OCI-LY3 (cell line): ENCODE measurements at regions not wholly inside any gene's neighbourhood (a gene's known extent, or its start where the extent isn't known, plus 50 kb on each side); places are given as distances from the start of the nearest gene placed in this dataset.

ENCODE experiments used
- H2AFZ ChIP-seq: fragments of 200-600, 300-600 bp; shearing (Covaris generic); 2 replicates; pipeline ENCODE4 v1.6.0; 2014; ENCODE audit warnings: antibody characterized with exemption, low read depth, low read length
- H3K27ac ChIP-seq: fragments of 200-600, 300-600 bp; sonication (generic); 2 replicates; pipeline ENCODE4 v1.5.1; 2014; ENCODE audit warnings: mild to moderate bottlenecking, low read length, moderate library complexity, mixed read lengths
- H3K27me3 ChIP-seq: fragments of 200-600, 300-600 bp; sonication (generic); 2 replicates; pipeline ENCODE4 v1.6.1; 2014; ENCODE audit warnings: low read depth, low read length, mixed read lengths
- H3K36me3 ChIP-seq: fragments of 200-600, 300-600 bp; sonication (generic); replicated peaks from 2 replicates; pipeline ENCODE3; 2014; ENCODE audit warnings: low read depth, low read length, mixed read lengths
- H3K4me1 ChIP-seq: fragments of 300-600, 200-600 bp; sonication (generic); 2 replicates; pipeline ENCODE4 v1.6.1; 2014; ENCODE audit warnings: low read length, mixed read lengths
- H3K4me2 ChIP-seq: fragments of 200-600, 300-600 bp; sonication (generic); 2 replicates; pipeline ENCODE4 v1.6.1; 2014; ENCODE audit warnings: low read length, mixed read lengths
- H3K4me3 ChIP-seq: fragments of 300-600, 200-600 bp; sonication (generic); 2 replicates; pipeline ENCODE4 v1.5.1; 2014; ENCODE audit warnings: antibody characterized with exemption, mild to moderate bottlenecking, low read length, moderate library complexity
- H3K79me2 ChIP-seq: fragments of 300-600, 200-600 bp; shearing (Covaris generic); 2 replicates; pipeline ENCODE4 v1.6.1; 2014; ENCODE audit warnings: mild to moderate bottlenecking, low read length, mixed read lengths
- H3K9ac ChIP-seq: fragments of 300-600, 200-600 bp; shearing (Covaris generic); 2 replicates; pipeline ENCODE4 v1.6.0; 2014; ENCODE audit warnings: mild to moderate bottlenecking, low read length, moderate library complexity
- H3K9me3 ChIP-seq: fragments of 200-600, 300-600 bp; shearing (Covaris generic); 2 replicates; pipeline ENCODE4 v1.6.1; 2014; ENCODE audit warnings: low read length, mixed read lengths; ENCODE audit not compliant: insufficient read depth
- H4K20me1 ChIP-seq: fragments of 200-600, 300-600 bp; sonication (generic); 2 replicates; pipeline ENCODE4 v1.6.1; 2016; ENCODE audit warnings: low read length, mixed read lengths; ENCODE audit not compliant: insufficient read depth
- EZH2phosphoT487 ChIP-seq: fragments of 200-600 bp; shearing (Covaris generic); IDR thresholded peaks from 2 replicates; pipeline ENCODE4 v1.6.1; 2018; ENCODE audit warnings: antibody characterized with exemption, mixed run types, low read depth
- TF ChIP-seq, protein P1 (sequence below): fragments of 200-600, 300-600 bp; sonication (generic); IDR thresholded peaks from 2 replicates; pipeline ENCODE4 v1.5.1; 2014; ENCODE audit warnings: antibody characterized with exemption, low read length, low read depth

DNA sequence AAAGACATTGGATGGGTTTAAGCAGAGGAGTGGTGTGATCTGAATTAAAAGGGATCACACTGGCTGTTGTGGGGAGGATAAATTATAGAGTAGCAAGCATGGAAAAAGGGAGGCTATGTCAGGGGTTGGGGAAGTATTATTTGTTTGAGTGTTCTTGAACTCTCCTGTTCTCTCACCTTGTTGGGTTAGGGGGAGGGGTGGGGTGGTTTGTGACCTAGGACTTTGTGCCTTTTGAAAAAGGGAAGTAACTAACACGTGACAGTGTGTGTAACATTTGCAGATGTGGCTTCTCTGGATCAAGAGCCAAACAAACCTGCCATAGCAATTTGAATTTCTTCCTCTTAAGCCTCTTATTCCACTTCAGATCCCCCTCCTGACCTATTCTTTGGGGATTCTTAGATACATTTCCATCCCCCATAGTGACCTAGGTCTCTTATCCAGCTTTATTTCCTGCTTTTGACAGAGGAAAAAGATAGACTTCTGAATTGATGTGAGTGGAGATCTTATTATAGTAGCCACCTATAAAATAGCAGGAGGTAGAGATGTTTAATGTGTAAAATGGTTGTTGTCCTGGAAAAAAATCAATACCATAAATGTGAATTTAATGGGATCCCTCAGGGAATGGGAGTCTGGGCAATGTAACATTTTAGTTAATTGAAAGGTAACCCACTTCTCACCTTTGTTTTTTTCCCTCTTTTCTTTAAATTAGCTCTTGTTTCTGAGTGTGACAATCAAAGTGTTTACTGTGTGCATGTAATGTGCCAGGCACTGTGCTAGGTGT is 120.4 kb downstream of the CT47B1 start:
- no peaks in the 10 kb centered on the region for H3K27me3 ChIP-seq
- peak overlapping the region; percentile 57 for H3K27ac ChIP-seq
- H3K9ac ChIP-seq: peak overlapping the region; percentile 36; the same call in 1 of the 2 replicates
- H3K9me3 ChIP-seq: peaks cover 17% of the 10 kb centered on the region; the same call in 1 of the 2 replicates
- no peaks in the 10 kb centered on the region for H4K20me1 ChIP-seq
- no peaks in the 10 kb centered on the region for H3K36me3 ChIP-seq
- no peaks in the 10 kb centered on the region for H3K79me2 ChIP-seq
- H3K4me1 ChIP-seq: peaks cover 42% of the 10 kb centered on the region
- H3K4me2 ChIP-seq: peak overlapping the region; percentile 46
- peak overlapping the region; percentile 89 for H2AFZ ChIP-seq
- H3K4me3 ChIP-seq: no peak overlapping the region
- TF ChIP-seq EZH2phosphoT487: no peak
- TF ChIP-seq, protein P1, sequence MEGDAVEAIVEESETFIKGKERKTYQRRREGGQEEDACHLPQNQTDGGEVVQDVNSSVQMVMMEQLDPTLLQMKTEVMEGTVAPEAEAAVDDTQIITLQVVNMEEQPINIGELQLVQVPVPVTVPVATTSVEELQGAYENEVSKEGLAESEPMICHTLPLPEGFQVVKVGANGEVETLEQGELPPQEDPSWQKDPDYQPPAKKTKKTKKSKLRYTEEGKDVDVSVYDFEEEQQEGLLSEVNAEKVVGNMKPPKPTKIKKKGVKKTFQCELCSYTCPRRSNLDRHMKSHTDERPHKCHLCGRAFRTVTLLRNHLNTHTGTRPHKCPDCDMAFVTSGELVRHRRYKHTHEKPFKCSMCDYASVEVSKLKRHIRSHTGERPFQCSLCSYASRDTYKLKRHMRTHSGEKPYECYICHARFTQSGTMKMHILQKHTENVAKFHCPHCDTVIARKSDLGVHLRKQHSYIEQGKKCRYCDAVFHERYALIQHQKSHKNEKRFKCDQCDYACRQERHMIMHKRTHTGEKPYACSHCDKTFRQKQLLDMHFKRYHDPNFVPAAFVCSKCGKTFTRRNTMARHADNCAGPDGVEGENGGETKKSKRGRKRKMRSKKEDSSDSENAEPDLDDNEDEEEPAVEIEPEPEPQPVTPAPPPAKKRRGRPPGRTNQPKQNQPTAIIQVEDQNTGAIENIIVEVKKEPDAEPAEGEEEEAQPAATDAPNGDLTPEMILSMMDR: no peak

DNA sequence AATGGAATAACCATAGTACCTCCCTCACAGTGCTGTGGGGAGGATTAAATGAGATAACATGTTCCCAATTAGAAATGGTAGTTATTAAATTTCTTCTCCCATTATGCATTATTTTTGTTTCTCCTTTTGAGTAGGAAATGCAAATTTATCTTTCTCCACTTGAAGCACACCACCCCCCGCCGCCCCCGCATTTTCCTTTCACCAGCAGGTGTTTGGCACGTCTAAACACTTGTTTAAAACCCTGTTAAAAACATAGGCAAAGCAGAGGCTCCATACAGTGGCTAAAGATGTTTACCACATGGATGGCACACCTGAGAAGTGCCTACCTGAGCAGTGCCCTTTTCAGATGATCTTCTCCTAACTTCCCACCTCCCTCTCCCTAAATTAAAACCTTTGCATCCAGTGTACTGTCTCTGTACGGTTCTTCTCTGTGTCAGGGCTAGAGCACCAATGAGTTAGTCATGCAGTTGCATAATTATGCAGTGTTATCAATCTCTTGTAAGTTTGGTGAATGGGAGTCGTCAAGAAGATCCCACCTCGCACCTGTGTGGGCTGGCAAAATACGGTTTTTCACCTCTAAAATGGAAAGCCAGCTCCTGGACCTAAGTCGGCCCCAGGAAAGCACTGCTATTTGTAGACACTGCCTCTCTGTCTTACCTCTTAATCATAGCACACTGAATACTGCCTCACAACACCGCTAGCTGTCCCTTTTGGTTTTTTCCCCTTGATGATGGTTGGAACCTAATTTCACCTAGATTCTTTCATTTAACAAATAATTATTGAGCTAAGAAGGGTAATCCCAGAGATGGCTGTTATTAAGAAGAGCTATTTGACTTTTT is 122.0 kb downstream of the CT47B1 start:
- no peak overlapping the region for H3K27ac ChIP-seq

DNA sequence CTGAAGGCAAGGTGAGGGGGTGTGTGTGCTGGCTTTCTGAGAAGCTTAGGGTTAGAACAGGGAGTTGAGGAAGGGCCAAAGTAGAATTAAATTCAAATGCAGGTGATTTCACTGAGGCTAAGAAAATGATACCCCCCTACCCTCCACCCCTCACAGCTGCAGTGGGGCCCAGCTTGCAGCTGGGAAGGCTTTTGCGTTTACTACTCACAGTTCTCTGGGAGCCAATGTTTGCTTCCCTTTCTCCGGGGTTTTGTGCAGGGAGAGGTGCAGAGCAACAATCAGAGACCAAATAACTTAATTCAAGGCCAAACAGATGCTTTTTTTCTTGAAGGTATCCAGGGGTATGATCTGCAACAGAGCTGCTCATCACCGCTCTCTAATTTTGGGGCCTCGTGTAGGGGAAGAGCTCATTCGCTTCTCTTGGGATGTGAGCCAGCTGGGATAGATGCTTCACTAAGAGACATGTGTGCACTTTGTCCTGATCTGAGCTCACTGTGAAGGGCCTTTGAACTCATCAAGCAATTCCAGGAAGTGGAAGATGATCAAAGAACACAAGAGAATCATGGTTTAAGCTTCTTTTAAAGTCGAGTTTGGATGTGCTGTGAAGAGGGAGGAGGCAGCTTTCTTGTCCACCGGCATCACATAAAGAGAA is 122.7 kb upstream of the C1GALT1C1 start:
- no peak overlapping the region for H3K9ac ChIP-seq
- H3K27ac ChIP-seq: no peak overlapping the region
- TF ChIP-seq EZH2phosphoT487: no peak
- TF ChIP-seq, protein P1: no peak
- peaks cover 17% of the 10 kb centered on the region; the same call in 1 of the 2 replicates for H3K9me3 ChIP-seq
- no peaks in the 10 kb centered on the region for H4K20me1 ChIP-seq
- no peak overlapping the region for H2AFZ ChIP-seq
- H3K79me2 ChIP-seq: no peaks in the 10 kb centered on the region
- no peaks in the 10 kb centered on the region for H3K27me3 ChIP-seq
- no peaks in the 10 kb centered on the region for H3K36me3 ChIP-seq
- no peak overlapping the region for H3K4me2 ChIP-seq
- H3K4me3 ChIP-seq: no peak overlapping the region
- H3K4me1 ChIP-seq: peaks cover 65% of the 10 kb centered on the region

More for the DNA sequence above, 122.0 kb downstream of the CT47B1 start:
- Histone ChIP-seq H2AFZ (no peak overlapping the region), H3K4me1 (peaks cover 58% of the 10 kb centered on the region), H3K27me3 (no peaks in the 10 kb centered on the region), H3K4me2 (0 out of 2 replicates have a peak overlapping the region, but pooled peaks have one; percentile 5), H3K9ac (no peak overlapping the region), H3K79me2 (no peaks in the 10 kb centered on the region), H4K20me1 (no peaks in the 10 kb centered on the region), H3K9me3 (peaks cover 17% of the 10 kb centered on the region; the same call in 1 of the 2 replicates), H3K4me3 (no peak overlapping the region), H3K36me3 (no peaks in the 10 kb centered on the region)
- TF ChIP-seq EZH2phosphoT487: no peak
- TF ChIP-seq, protein P1: no peak
